ENCODE measurements at regions not wholly inside any gene's neighbourhood (a gene's known extent, or its start where the extent isn't known, plus 50 kb on each side); places are given as distances from the start of the nearest gene placed in this dataset.
"Not testable (repeated sequence)": the region's sequence is repeated elsewhere in the genome, so short reads cannot be mapped to it uniquely, and the experiment has no call there.

DNA sequence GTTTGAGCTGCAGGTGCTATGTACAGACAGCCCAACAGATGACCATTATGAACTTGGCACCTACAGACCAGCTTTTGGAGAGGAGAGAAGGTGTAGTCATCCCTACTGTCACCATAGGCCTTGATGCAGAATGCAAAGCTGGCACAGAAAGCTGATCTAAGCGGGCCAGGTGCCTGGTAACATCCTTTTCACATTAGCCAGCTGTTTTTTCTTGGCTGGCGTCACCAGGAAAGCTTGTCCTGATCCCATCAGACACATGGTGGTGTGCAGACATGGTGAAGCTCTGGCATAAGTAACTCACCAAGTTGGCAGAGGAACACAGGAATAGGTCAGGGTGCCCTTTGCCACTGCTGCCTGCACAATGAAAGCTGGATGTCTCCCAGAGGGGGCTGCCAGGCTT lies 97.2 kb upstream of the MB21D2 start:
- Histone ChIP-seq H3K4me3 (ENCODE audit: low read depth, low read length) (no peak overlapping the region), H3K9ac (ENCODE audit: low read length) (no peak overlapping the region), H3K27me3 (ENCODE audit: control insufficient read depth, insufficient read depth, low read length) (no peaks in the 10 kb centered on the region), H3K4me1 (ENCODE audit: control insufficient read depth, insufficient read depth, low read length) (peaks cover 20% of the 10 kb centered on the region), H3K36me3 (ENCODE audit: control insufficient read depth, insufficient read depth, low read length) (peaks cover 19% of the 10 kb centered on the region; the same call in 1 of the 2 replicates), H3K9me3 (ENCODE audit: control insufficient read depth, insufficient read depth, low read depth, low read length) (peaks cover 13% of the 10 kb centered on the region), H3K27ac (ENCODE audit: low read depth, low read length) (no peak overlapping the region)

DNA sequence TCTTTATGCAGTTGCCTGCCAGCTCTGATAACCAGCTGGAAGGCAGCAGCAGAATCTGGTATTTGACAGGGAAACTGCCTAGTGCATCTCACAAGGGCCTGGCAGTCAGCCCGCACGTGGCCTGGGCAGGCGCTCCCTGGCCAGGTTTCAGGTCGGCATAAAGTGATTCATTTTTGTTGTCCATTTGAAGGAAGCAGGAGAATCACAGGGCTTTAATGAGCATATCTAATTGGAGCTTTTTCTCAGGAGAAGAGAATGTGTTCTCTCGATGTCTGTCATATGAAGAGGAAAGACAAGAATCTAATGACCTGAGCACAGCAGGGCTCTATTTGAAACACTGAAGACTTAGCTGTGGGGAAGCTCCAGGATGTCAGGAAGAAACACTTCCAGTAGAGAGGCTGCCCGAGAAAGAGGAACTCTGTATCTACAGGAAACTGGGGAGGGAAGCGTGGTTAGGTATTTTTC lies 98.8 kb upstream of the MB21D2 start:
- Histone ChIP-seq H3K27ac (ENCODE audit: low read depth, low read length) (no peak overlapping the region; the same call in 1 of the 2 replicates), H3K9me3 (ENCODE audit: control insufficient read depth, insufficient read depth, low read depth, low read length) (peaks cover 13% of the 10 kb centered on the region), H3K27me3 (ENCODE audit: control insufficient read depth, insufficient read depth, low read length) (no peaks in the 10 kb centered on the region), H3K4me3 (ENCODE audit: low read depth, low read length) (peak overlapping the region; percentile 4; the same call in 1 of the 2 replicates), H3K36me3 (ENCODE audit: control insufficient read depth, insufficient read depth, low read length) (peaks cover 10% of the 10 kb centered on the region; the same call in 1 of the 2 replicates), H3K4me1 (ENCODE audit: control insufficient read depth, insufficient read depth, low read length) (peaks cover 20% of the 10 kb centered on the region), H3K9ac (ENCODE audit: low read length) (no peak overlapping the region)

DNA sequence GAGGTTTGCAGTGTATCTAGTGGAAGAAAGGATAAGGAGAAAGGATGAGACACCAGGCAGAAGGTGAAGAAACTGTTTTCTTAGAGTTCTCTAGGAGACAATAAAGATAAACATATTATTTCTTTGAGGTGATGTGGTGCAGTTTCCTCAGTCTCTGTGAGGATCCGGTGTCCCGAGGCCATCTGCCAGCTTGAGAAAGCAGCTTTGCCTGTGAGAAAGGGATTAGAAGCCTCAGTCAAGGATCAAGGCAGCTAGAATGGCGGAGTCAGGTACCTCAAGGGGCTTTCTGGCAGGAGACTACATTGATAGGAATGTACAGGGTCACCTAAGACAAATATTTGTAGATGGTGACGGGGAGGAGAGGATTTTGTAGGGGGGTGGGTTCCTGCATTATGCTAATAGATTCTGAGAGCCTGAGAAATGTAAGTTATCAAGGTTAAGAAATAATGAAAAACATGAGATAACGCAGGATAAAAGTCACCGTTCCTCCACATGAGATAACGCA lies 103.9 kb upstream of the MB21D2 start:
- Histone ChIP-seq H3K9ac (ENCODE audit: low read length) (no peak overlapping the region), H3K4me3 (ENCODE audit: low read depth, low read length) (no peak overlapping the region), H3K27ac (ENCODE audit: low read depth, low read length) (no peak overlapping the region), H3K27me3 (ENCODE audit: control insufficient read depth, insufficient read depth, low read length) (no peaks in the 10 kb centered on the region), H3K9me3 (ENCODE audit: control insufficient read depth, insufficient read depth, low read depth, low read length) (no peaks in the 10 kb centered on the region), H3K4me1 (ENCODE audit: control insufficient read depth, insufficient read depth, low read length) (peaks cover 11% of the 10 kb centered on the region), H3K36me3 (ENCODE audit: control insufficient read depth, insufficient read depth, low read length) (no peaks in the 10 kb centered on the region; the same call in 1 of the 2 replicates)

DNA sequence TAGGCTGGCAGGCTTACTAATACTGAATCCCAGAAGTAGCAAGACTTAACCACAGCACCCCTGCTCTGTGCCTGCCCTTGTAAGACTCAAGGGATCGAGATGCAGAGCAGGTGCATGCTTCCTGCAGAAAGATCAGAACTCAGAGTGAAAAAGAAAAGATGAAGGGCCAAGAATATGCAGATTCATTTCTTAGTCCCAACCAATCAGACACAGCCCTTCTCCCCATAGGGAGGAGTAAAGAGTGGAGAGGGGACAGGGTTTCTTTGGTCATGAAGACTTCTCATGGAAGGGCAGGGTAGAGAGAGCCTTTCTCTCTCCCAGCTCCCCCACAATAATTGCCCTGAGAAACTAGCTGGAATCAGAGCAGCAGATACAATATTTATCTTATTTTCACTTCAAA lies 105.6 kb upstream of the MB21D2 start:
- Histone ChIP-seq H3K4me3 (ENCODE audit: low read depth, low read length) (no peak overlapping the region), H3K27ac (ENCODE audit: low read depth, low read length) (no peak overlapping the region), H3K9me3 (ENCODE audit: control insufficient read depth, insufficient read depth, low read depth, low read length) (no peaks in the 10 kb centered on the region), H3K36me3 (ENCODE audit: control insufficient read depth, insufficient read depth, low read length) (no peaks in the 10 kb centered on the region; the same call in 1 of the 2 replicates), H3K27me3 (ENCODE audit: control insufficient read depth, insufficient read depth, low read length) (no peaks in the 10 kb centered on the region), H3K4me1 (ENCODE audit: control insufficient read depth, insufficient read depth, low read length) (peaks cover 5% of the 10 kb centered on the region; the same call in 1 of the 2 replicates), H3K9ac (ENCODE audit: low read length) (no peak overlapping the region)

DNA sequence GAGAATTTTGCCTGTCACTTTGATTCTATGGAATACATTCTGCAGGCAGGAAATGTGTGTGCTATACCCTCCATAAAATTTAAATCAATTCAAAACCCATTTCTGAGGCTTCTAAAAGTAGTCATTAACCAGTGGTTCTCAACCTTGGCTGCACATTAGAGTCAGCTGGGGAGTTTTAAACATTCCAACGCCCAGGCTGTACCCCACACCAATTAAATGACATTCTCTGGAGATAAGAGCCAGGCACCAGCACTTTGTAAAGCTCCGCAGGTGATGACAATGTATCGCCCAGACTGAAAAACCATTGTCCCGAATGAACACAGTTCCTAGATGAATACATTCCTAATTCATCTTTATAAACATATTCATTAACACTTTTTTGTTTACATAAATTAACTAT lies 110.6 kb upstream of the MB21D2 start:
- Histone ChIP-seq H3K36me3 (ENCODE audit: control insufficient read depth, insufficient read depth, low read length) (no peaks in the 10 kb centered on the region), H3K4me3 (ENCODE audit: low read depth, low read length) (no peak overlapping the region), H3K27me3 (ENCODE audit: control insufficient read depth, insufficient read depth, low read length) (no peaks in the 10 kb centered on the region), H3K9me3 (ENCODE audit: control insufficient read depth, insufficient read depth, low read depth, low read length) (no peaks in the 10 kb centered on the region), H3K9ac (ENCODE audit: low read length) (no peak overlapping the region), H3K27ac (ENCODE audit: low read depth, low read length) (no peak overlapping the region), H3K4me1 (ENCODE audit: control insufficient read depth, insufficient read depth, low read length) (peaks cover 11% of the 10 kb centered on the region)

DNA sequence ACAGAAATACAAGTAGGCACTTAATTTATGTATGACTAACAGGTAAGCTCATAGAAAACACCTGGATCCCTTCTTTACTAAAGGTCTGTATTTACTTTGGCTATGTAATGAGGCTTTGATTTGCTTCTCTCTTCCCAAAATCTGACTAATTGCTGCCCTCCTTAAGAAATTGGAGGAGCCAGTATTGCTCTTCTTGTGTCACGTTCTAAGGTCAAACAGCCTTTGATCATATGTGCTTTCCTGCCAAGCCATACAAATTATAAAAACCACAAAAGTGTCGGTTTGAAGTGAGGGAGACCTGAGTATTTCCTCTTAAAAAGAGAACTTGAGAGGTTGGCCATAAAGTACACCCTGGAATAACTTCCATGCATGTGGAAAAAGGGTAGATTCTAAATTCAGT lies 112.1 kb upstream of the MB21D2 start:
- Histone ChIP-seq H3K36me3 (ENCODE audit: control insufficient read depth, insufficient read depth, low read length) (no peaks in the 10 kb centered on the region), H3K4me3 (ENCODE audit: low read depth, low read length) (no peak overlapping the region), H3K27me3 (ENCODE audit: control insufficient read depth, insufficient read depth, low read length) (no peaks in the 10 kb centered on the region), H3K9ac (ENCODE audit: low read length) (no peak overlapping the region), H3K27ac (ENCODE audit: low read depth, low read length) (no peak overlapping the region), H3K4me1 (ENCODE audit: control insufficient read depth, insufficient read depth, low read length) (peaks cover 11% of the 10 kb centered on the region), H3K9me3 (ENCODE audit: control insufficient read depth, insufficient read depth, low read depth, low read length) (no peaks in the 10 kb centered on the region)

DNA sequence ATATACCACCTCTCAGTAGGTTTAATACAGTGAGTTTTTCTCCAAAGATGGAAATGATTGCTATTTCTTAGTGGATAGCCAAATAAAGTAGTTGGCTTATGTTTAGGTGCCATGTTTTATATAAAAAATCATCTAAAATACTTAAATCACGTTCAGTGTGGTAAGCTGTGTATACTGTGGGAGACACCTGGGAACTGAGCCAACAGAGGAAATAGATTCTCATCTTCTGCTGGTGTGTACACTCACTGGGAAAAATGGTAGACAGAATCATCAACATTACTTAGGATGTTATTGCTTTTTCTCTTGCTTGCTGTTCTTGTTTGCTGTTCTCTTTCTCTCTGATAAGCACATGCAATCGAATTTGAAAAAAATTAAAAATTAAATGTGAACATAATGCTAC lies 112.6 kb upstream of the MB21D2 start:
- Histone ChIP-seq H3K4me1 (ENCODE audit: control insufficient read depth, insufficient read depth, low read length) (peaks cover 11% of the 10 kb centered on the region), H3K27ac (ENCODE audit: low read depth, low read length) (no peak overlapping the region), H3K9me3 (ENCODE audit: control insufficient read depth, insufficient read depth, low read depth, low read length) (no peaks in the 10 kb centered on the region), H3K4me3 (ENCODE audit: low read depth, low read length) (no peak overlapping the region), H3K27me3 (ENCODE audit: control insufficient read depth, insufficient read depth, low read length) (no peaks in the 10 kb centered on the region), H3K36me3 (ENCODE audit: control insufficient read depth, insufficient read depth, low read length) (no peaks in the 10 kb centered on the region), H3K9ac (ENCODE audit: low read length) (no peak overlapping the region)

DNA sequence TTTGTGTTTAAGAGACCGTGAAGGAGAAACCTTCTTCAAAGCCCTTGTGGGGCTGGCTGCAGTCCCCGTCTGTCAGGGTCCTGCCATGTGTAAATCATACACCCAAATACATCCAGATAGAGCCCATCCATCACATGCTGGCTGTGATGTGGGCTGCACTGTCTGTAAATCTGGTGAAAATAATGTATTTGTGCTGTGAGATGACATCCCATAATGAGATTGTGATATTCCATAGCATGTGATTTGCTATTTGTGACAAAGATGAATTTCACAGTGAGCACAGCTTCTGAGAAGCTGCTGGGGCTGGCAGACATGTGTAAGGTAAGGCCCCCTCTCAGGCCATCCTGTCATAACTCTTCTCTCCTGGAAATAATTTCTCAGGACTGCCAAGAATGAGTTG lies 114.3 kb upstream of the MB21D2 start:
- H3K9ac ChIP-seq (ENCODE audit: low read length) = no peak overlapping the region
- no peaks in the 10 kb centered on the region; the same call in 1 of the 2 replicates for H3K9me3 ChIP-seq (ENCODE audit: control insufficient read depth, insufficient read depth, low read depth, low read length)
- H3K4me1 ChIP-seq (ENCODE audit: control insufficient read depth, insufficient read depth, low read length) = peaks cover 11% of the 10 kb centered on the region
- H3K36me3 ChIP-seq (ENCODE audit: control insufficient read depth, insufficient read depth, low read length) = no peaks in the 10 kb centered on the region; the same call in 1 of the 2 replicates
- no peak overlapping the region for H3K4me3 ChIP-seq (ENCODE audit: low read depth, low read length)
- H3K27me3 ChIP-seq (ENCODE audit: control insufficient read depth, insufficient read depth, low read length) = no peaks in the 10 kb centered on the region
- H3K27ac ChIP-seq (ENCODE audit: low read depth, low read length) = no peak overlapping the region

DNA sequence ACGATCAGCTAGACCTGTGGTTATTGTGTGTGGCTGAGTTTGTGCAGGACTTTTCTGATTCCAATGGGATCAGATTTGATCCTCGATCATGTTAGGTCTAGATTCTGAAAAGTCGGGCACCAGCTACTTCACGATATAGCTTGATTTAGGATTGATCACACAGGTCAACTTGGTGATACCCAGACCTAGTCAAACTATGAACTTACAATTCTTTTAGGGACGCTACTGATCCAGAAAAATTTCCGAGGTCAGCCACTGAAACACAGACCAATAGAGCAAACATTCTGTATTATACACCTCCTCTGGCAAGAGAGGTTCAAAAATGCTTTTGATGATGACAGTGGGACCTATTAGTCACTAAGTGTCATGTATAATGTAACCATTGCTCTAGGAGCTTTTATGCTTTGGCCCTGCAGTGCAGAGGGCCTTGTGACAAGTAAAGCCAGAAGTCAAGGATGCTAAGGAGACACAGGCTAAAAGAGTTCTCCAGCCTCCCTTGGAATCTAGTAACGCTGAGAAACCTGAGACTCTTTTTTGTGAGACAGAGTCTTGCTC lies 115.6 kb upstream of the MB21D2 start:
- H3K27me3 ChIP-seq (ENCODE audit: control insufficient read depth, insufficient read depth, low read length) = no peaks in the 10 kb centered on the region
- H3K4me1 ChIP-seq (ENCODE audit: control insufficient read depth, insufficient read depth, low read length) = peaks cover 5% of the 10 kb centered on the region; the same call in 1 of the 2 replicates
- H3K4me3 ChIP-seq (ENCODE audit: low read depth, low read length) = no peak overlapping the region
- H3K27ac ChIP-seq (ENCODE audit: low read depth, low read length) = no peak overlapping the region
- H3K36me3 ChIP-seq (ENCODE audit: control insufficient read depth, insufficient read depth, low read length) = no peaks in the 10 kb centered on the region; the same call in 1 of the 2 replicates
- H3K9me3 ChIP-seq (ENCODE audit: control insufficient read depth, insufficient read depth, low read depth, low read length) = no peaks in the 10 kb centered on the region; the same call in 1 of the 2 replicates
- H3K9ac ChIP-seq (ENCODE audit: low read length) = no peak overlapping the region

DNA sequence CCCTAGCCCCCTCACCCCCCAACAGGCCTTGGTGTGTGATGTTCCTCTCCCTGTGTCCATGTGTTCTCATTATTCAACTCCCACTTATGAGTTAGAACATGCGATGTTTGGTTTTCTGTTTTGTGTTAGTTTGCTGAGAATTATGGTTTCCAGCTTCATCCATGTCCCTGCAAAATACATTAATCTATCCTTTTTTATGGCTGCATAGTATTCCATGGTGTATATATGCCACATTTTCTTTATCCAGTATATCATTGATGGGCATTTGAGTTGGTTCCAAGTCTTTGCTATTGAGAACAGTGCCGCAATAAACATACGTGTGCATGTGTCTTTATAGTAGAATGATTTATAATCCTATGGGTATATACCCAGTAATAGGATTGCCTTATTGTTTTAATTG lies 120.2 kb upstream of the MB21D2 start:
- H3K9me3 ChIP-seq (ENCODE audit: control insufficient read depth, insufficient read depth, low read depth, low read length); H3K9ac ChIP-seq (ENCODE audit: low read length); H3K27me3 ChIP-seq (ENCODE audit: control insufficient read depth, insufficient read depth, low read length); H3K36me3 ChIP-seq (ENCODE audit: control insufficient read depth, insufficient read depth, low read length); H3K4me1 ChIP-seq (ENCODE audit: control insufficient read depth, insufficient read depth, low read length); H3K4me3 ChIP-seq (ENCODE audit: low read depth, low read length); H3K27ac ChIP-seq (ENCODE audit: low read depth, low read length): not testable (repeated sequence)

DNA sequence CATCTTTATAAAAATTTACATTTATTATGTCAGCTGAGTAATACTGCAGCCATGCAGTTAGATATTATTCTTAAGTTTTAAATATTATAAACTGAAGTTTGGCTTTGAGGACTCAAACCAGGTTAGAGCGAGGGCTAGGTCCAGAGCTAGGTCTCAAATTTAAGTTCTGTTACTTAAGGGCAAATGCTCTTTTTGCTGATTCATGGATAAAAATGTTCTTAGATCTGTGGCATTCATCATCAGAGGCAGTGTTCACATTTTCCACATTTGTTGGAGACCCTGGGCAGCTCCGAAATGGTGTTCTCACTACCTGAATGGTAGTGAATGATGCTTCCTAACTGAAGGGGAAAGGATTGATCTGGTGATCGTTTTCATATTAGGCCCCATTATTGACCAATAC lies 121.4 kb upstream of the MB21D2 start:
- Histone ChIP-seq H3K27me3 (ENCODE audit: control insufficient read depth, insufficient read depth, low read length) (no peaks in the 10 kb centered on the region), H3K4me1 (ENCODE audit: control insufficient read depth, insufficient read depth, low read length) (no peaks in the 10 kb centered on the region), H3K36me3 (ENCODE audit: control insufficient read depth, insufficient read depth, low read length) (no peaks in the 10 kb centered on the region; the same call in 1 of the 2 replicates), H3K27ac (ENCODE audit: low read depth, low read length) (no peak overlapping the region), H3K9me3 (ENCODE audit: control insufficient read depth, insufficient read depth, low read depth, low read length) (no peaks in the 10 kb centered on the region; the same call in 1 of the 2 replicates), H3K9ac (ENCODE audit: low read length) (no peak overlapping the region), H3K4me3 (ENCODE audit: low read depth, low read length) (no peak overlapping the region)

All from HUES6 (cell line).